GM19463 (cell line): ENCODE measurements at regions not wholly inside any gene's neighbourhood (a gene's known extent, or its start where the extent isn't known, plus 50 kb on each side); places are given as distances from the start of the nearest gene placed in this dataset.
"Not testable (repeated sequence)": the region's sequence is repeated elsewhere in the genome, so short reads cannot be mapped to it uniquely, and the experiment has no call there.

Source experiments
- ATAC-seq: cut with Tn5 transposase; IDR thresholded peaks from one replicate; pipeline ENCODE4 v1.9.1; 2021; ENCODE audit warnings: mild to moderate bottlenecking, moderate library complexity; ENCODE audit not compliant: unreplicated experiment

DNA sequence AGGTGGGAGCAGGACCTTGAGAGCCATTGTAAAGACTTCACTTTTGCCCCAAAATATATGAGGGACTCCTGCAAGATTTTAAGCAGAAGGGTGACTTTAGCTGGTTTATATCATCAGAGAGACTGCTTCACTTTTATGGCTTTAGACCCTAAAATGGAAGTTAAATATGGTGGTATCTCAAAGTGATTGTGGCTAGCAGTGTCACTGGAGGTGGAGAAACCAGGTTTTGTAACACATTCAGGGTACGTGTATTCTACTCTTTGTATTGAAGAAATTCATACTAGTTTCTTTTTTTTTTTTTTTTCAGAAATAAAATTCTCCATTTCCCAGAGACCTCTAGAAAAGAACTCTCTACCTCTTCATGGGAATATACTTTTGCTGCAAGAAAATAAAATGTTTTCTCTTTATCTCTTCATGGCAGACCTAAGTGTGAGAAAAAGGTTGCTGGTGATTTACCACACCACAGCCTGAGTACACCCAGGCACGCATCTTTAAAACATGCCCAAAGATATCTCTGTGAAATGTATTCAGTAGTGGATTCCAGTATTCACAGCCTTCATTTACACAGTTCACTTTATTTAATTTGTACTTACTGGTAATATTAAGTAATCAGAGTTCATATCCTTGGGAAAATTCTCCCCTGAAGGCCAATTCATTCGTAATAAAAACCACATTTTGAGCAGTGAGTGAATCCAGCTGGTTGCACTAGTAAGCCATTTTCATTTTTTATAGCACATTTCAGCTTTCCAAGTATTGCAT, 74.3 kb upstream of the GUCY1A1 start:
- ATAC-seq, result no peak

DNA sequence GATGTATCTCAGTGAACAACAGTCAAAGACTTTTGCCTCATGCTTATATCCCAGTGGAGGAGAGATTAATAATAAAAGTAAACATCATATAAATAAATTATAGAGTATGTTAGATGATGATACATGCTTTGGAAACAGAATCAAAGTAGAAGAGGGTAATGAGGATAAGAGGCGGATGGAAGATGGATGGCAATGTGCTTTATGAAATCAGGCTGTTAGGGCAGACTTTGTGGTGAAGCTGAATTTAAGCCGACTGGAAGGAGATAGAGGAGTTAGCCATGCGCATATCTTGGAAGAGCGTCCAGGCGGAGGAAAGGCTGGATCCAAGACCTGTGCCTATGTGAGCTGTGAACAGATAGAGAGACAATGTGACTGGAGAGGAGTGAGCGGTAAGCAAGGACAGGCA, 74.9 kb upstream of the GUCY1A1 start:
- no peak for ATAC-seq

GRCh38 chr4:155590796-155591585, 75.7 kb upstream of the GUCY1A1 start:
- ATAC-seq, result no peak

DNA sequence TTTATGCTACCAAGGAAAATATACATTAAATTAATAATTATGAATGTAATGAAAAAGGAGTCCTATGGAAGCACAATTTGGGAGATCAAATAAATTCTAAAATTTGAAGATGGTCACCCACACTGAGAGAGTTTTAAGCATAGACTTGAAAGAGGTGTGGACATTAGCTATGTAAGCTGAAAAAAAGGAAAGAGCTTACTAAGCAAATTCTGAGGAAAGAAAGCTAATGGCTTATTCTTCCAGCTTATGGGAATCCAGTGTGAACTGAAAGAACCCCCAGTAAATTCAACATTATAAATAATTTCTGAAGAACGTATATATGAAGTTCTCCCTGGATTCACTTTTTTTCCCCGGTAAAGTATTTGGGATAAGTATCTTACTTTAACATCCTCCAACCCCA, 78.2 kb upstream of the GUCY1A1 start:
- no peak for ATAC-seq

- no peak for ATAC-seq
Observed at GRCh38 chr4:155587766-155588165, 78.9 kb upstream of the GUCY1A1 start.

DNA sequence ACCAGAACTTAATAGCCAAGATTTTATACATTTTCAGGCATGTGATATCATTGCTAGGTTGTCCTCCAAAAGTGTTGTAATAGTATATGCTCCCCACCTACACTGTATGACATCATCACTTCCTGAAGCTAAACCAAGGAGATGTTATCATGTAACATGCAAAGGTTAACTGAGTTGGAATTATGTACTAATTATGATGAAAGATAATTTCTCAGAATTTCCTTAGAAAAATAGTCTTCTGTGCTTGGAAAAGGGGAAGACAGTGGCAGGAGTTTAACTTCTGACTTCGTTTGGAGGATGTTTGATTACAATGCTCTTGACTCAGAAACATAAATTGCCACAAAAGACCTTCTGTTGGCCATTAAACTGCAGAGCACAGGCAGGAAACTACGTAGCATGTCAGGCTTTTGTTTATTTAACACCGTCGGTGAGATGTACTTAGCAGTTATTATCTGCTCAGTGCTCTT, 83.6 kb upstream of the GUCY1A1 start:
- no peak for ATAC-seq

- no peak for ATAC-seq
Observed at GRCh38 chr4:155582041-155582440, 84.6 kb upstream of the GUCY1A1 start.

GRCh38 chr4:155578726-155579370, 87.8 kb upstream of the GUCY1A1 start:
- no peak for ATAC-seq

DNA sequence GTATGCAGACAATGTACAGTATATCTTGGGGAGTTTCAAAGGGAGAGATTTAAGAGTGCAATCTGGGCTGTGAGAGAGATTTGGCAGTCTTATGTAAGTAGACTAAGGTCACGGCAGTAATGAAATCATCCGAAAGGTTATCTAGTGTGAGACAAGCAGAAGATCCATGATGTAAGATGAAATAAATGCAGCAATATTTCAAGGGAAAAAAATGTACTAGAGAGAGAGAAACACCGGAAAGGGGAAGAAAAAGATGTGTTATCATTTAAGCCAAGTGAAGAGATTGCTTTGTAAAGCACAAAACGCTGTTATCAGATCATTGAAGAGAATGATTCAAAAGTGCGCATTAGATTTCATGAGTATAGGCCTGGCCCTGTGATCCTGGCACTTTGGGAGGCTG, 88.4 kb upstream of the GUCY1A1 start:
- no peak for ATAC-seq

- ATAC-seq, result not testable (repeated sequence)
Observed at GRCh38 chr4:155574329-155574728, 92.3 kb upstream of the GUCY1A1 start.

DNA sequence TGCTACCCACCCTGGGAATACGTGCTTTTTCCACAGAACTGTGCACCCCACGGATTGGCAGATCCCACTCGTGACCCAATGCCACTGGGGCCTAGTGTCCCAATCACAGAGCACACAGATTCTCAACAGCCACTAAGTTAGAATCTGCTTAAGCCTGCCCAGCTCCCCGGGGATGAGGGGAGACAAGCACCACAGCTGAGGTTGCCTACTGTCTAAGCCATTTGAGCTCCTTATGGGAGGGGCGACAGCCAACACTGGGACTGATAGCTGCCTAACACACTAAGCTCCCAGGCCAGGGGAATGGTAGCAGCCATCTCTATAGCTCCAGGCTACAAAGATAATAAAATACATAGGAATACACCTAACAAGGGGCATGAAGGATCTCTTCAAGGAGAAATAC, 93.5 kb upstream of the GUCY1A1 start:
- no peak for ATAC-seq

DNA sequence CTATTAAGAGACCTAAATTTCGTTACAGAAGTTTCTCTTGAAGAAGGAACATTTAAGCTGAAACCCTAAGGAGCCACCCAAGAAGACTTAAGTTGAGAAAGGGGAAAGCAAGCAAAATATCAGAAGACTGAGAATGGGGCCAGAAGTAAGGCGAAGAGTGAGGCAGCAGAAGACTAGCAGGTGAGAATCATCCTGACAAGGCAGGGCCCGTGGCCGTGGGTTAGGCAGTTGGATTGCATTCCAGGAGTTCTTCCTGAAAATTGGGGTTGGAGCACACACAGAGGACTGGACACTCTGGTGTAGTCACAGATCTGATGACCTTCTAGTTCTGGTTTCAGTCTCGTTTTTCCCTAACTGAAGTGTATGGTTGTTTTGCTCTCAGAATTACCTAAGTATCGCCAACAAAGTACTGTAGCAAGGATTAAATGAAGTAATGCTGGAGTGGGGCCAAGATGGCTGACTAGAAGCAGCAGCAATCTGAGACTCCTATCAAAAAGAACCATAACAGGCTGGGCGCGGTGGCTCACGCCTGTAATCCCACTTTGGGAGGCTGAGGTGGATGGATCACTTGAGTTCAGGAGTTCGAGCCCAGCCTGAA, 94.4 kb upstream of the GUCY1A1 start:
- ATAC-seq, result no peak

DNA sequence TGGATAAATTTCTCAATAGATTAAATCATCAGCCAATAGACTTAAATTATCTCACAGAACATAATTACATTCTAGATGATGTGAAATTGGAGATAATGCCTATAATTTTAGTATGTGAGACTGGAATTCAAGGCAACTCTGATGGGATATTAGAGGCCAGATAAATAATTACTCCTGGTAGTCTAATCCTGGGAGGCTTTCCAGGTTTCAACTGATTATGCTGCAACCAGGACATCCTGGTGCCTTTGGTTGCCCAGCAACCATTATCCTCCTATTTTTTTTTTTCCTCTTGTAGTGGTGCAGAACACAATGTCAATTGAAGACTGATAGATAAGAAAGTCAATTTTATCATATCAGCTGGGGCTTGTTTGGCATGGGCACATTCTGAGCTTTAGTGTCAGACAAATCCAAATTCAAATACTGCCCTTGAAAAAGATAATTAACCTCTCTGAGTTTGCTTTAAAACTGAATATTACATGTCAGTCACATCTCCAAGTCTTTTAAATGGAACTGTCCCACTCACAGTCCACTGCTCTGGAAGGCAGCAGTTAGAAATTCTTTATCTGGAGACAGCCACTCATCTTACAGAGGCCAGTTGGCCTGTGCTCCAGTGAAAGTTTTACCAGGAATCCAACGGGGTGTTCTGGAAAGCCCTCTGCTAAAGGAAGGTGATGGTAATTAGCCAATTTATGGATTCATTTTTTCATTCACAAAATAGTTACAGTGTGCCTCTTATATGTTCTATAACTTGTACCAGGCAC, 95.3 kb upstream of the GUCY1A1 start:
- no peak for ATAC-seq

DNA sequence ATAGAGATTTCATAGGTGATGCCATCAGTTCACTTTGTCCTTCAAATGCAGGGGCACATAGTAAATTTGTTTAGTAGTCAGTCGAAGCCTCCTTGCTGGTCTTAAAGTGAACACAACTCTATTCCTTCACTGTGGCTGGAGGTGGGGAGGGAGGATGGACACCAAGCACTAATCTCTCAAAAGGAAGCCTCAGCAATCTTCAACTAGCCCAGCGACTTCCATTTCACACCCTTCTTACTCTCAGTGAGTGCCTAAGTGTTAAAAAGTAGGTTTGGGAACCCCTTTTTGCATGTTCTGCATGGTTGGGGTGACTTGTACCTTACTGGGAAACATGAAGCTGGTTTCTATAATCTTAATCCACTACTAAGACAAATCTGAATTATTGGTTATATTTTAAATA, 96.0 kb upstream of the GUCY1A1 start:
- ATAC-seq, result no peak

DNA sequence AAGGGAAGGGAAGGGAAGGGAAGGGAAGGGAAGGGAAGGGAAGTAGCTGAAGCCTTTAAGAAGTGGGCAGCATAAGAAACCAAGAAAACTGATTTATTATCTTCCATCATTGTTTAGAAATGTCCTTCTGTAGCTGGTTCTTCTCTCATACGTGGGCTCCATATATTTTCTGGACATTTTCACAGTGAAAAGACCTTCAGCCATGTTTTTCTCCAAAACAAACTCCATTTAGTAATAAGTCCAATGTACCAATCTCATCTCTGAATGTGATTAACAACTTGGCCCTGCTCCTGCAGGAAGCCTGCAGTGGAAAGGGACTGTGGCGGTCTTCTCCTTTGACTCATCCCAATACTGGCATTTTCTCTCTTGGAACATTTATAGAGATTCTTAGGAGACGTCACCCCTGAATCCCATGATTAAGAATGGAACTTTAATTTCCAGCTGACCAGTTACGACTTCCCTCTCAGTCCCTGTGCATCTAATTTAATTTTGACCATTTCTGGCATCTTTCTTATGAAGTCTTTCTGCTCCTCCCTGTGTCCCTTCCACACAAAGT, 96.6 kb upstream of the GUCY1A1 start:
- no peak for ATAC-seq

DNA sequence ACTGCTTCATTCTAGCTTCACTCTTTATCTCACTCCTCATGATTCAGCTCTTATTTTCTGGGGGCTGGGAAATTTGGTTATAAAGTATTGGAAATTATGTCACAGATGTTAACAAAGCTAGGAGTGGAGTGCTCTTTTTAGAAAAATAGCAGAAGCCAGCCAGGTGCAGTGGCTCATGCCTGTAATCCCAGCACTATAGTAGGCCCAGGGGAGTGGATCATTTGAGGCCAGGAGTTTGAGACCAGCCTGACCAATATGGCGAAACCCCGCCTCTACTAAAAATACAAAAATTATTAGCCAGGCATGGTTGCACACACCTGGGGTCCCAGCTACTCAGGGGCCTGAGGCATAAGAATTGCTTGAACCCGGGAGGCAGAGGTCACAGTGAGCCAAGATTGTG, 97.2 kb upstream of the GUCY1A1 start:
- no peak for ATAC-seq

- ATAC-seq, result no peak
Observed at GRCh38 chr4:155568641-155569220, 97.9 kb upstream of the GUCY1A1 start.

- no peak for ATAC-seq
Observed at GRCh38 chr4:155566354-155566753, 100.3 kb upstream of the GUCY1A1 start.

- no peak for ATAC-seq
Observed at GRCh38 chr4:155565776-155566175, 100.9 kb upstream of the GUCY1A1 start.

- no peak for ATAC-seq
Observed at GRCh38 chr4:155565330-155565729, 101.3 kb upstream of the GUCY1A1 start.
